Glutamatergic neuron (in vitro differentiated cells): ENCODE measurements at regions not wholly inside any gene's neighbourhood (a gene's known extent, or its start where the extent isn't known, plus 50 kb on each side); places are given as distances from the start of the nearest gene placed in this dataset.

Experiments
- DNase-seq: peaks from one replicate; pipeline ENCODE4 v3.0.0; 2022
- H3K27ac Mint-ChIP-seq: one replicate; pipeline ENCODE4 v1.8.0; 2020; ENCODE audit warnings: mild to moderate bottlenecking, mixed read lengths, inconsistent platforms; ENCODE audit not compliant: unreplicated experiment
- H3K27me3 Mint-ChIP-seq: one replicate; pipeline ENCODE4 v1.8.0; 2020; ENCODE audit warnings: mild to moderate bottlenecking, moderate library complexity, mixed read lengths, inconsistent platforms; ENCODE audit not compliant: unreplicated experiment
- H3K36me3 Mint-ChIP-seq: one replicate; pipeline ENCODE4 v1.8.0; 2020; ENCODE audit warnings: mild to moderate bottlenecking, mixed read lengths, inconsistent platforms; ENCODE audit not compliant: unreplicated experiment
- H3K4me1 Mint-ChIP-seq: one replicate; pipeline ENCODE4 v1.8.0; 2020; ENCODE audit warnings: mild to moderate bottlenecking, low read depth, mixed read lengths, inconsistent platforms; ENCODE audit not compliant: unreplicated experiment
- H3K4me3 Mint-ChIP-seq: one replicate; pipeline ENCODE4 v1.8.0; 2020; ENCODE audit warnings: mild to moderate bottlenecking, mixed read lengths, inconsistent platforms; ENCODE audit not compliant: unreplicated experiment
- H3K9me3 Mint-ChIP-seq: one replicate; pipeline ENCODE4 v1.8.0; 2020; ENCODE audit warnings: mild to moderate bottlenecking, moderate library complexity, mixed read lengths, inconsistent platforms; ENCODE audit not compliant: unreplicated experiment
- TF ChIP-seq, protein P1 (sequence below): fragments of 200-600 bp; sonication (generic); IDR thresholded peaks from one replicate; pipeline ENCODE4 v1.5.0; 2021; ENCODE audit not compliant: partially characterized antibody, unreplicated experiment

DNA sequence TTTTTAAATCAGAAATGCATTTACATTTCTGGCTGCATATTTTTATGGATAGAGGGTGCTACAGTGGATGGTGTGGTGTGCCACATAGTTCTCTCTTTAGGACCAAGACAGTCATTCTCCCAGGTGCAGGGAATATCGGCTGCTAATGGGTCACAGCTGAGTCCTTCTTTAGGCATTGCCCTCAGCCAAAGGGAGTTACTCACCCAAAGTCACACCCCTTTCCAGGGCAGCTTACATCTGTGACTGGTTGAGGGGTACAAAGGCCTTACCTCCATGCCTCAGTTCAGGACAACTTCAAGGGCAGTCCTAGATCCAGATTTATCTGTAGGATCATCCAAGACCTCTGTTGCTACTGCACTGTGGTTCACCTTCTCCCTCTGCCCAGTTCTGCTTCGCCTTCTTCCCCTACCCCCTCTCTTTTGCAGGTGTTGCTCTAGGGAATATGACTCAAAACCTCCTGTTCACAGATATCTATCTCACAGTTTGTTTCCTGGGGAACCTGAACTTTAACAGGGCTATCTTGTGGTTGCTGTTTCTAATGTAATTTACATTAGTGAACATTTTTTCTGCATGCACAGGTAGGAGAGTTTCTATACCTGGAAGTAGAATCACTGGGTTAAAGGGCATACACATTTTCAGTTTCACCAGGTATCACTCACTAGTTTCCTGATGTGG lies 413.9 kb downstream of the RPS6KC1 start:
- H3K27me3 Mint-ChIP-seq = peaks cover 2% of the 10 kb centered on the region
- H3K4me1 Mint-ChIP-seq = peaks cover 6% of the 10 kb centered on the region

DNA sequence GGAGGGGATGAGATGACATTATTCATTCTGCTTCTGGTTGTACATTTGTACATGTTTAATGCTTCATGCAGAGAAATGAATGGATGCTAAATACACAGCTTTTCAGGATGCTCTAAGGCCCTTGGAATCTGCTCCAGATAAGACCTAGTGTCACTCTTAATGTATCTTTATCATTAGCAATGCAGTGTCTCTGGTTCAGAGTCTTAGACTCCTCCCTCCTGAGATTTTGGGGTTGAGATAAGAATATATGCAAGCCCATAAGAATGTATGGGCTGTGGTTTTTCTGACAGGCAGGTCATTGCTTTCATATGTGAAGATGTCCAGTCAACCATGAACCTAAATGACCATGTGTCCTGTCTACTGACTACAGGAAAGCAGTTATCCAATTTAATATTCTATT lies 415.5 kb downstream of the RPS6KC1 start:
- H3K4me3 Mint-ChIP-seq = no peak overlapping the region
- peak overlapping the region; percentile 15 for H3K27ac Mint-ChIP-seq
- DNase-seq = no peak
- no peaks in the 10 kb centered on the region for H3K36me3 Mint-ChIP-seq
- peaks cover 6% of the 10 kb centered on the region for H3K4me1 Mint-ChIP-seq
- peaks cover 2% of the 10 kb centered on the region for H3K27me3 Mint-ChIP-seq
- H3K9me3 Mint-ChIP-seq = no peaks in the 10 kb centered on the region
- TF ChIP-seq, protein P1, sequence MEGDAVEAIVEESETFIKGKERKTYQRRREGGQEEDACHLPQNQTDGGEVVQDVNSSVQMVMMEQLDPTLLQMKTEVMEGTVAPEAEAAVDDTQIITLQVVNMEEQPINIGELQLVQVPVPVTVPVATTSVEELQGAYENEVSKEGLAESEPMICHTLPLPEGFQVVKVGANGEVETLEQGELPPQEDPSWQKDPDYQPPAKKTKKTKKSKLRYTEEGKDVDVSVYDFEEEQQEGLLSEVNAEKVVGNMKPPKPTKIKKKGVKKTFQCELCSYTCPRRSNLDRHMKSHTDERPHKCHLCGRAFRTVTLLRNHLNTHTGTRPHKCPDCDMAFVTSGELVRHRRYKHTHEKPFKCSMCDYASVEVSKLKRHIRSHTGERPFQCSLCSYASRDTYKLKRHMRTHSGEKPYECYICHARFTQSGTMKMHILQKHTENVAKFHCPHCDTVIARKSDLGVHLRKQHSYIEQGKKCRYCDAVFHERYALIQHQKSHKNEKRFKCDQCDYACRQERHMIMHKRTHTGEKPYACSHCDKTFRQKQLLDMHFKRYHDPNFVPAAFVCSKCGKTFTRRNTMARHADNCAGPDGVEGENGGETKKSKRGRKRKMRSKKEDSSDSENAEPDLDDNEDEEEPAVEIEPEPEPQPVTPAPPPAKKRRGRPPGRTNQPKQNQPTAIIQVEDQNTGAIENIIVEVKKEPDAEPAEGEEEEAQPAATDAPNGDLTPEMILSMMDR = no peak

More for the DNA sequence above, 413.9 kb downstream of the RPS6KC1 start:
- TF ChIP-seq, protein P1 = no peak
- DNase-seq = no peak
- peaks cover 6% of the 10 kb centered on the region for H3K36me3 Mint-ChIP-seq
- H3K27ac Mint-ChIP-seq = no peak overlapping the region
- no peak overlapping the region for H3K4me3 Mint-ChIP-seq
- no peaks in the 10 kb centered on the region for H3K9me3 Mint-ChIP-seq

DNA sequence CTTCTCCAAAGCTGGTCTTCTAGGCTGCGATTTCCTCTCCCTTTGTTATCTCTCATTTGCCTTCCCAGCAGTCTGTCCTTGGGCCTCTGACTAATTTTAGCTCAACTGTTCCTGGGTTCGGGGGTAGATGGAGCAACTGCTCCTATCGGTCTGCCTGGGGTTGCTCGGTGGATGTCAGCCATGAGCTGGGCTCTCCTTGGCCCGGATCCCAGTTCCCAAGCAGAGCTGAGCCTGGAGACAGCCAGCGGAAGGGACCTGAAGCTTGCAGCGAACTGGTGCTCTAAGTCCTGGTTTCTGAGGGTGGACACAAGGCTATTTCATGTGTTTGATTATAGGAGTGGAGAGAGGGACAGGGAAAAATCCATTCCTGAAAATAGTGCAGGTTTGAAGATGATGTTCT lies 423.0 kb downstream of the RPS6KC1 start:
- peaks cover 3% of the 10 kb centered on the region for H3K27me3 Mint-ChIP-seq
- DNase-seq = no peak
- no peaks in the 10 kb centered on the region for H3K9me3 Mint-ChIP-seq
- H3K4me3 Mint-ChIP-seq = no peak overlapping the region
- no peaks in the 10 kb centered on the region for H3K4me1 Mint-ChIP-seq
- H3K36me3 Mint-ChIP-seq = no peaks in the 10 kb centered on the region
- TF ChIP-seq, protein P1 = no peak
- H3K27ac Mint-ChIP-seq = no peak overlapping the region

DNA sequence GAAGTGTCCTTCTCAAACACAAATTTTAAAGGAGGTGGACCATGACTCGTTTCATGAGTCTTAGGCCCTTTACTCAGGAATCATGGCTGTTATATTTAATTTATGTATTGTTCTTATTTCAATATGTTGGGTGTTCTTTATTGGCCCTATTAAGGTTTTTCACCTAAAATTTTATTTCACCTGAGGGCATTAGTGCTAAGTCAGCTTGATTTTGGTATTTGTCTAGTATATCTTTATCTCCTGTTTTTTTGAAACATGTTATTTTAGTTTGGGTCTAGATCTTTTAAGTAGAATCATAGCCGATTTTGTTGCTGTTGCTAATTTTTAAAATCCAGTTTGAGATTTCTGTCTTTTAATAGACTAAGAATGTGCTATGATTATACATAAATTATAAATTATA lies 430.4 kb downstream of the RPS6KC1 start:
- Mint-ChIP-seq H3K9me3 (no peaks in the 10 kb centered on the region), H3K4me3 (no peak overlapping the region), H3K36me3 (no peaks in the 10 kb centered on the region), H3K4me1 (no peaks in the 10 kb centered on the region), H3K27ac (no peak overlapping the region), H3K27me3 (peaks cover under 1% of the 10 kb centered on the region)
- TF ChIP-seq, protein P1 = no peak
- DNase-seq = no peak

- Mint-ChIP-seq H3K4me1 (no peaks in the 10 kb centered on the region), H3K4me3 (no peak overlapping the region), H3K9me3 (no peaks in the 10 kb centered on the region), H3K27me3 (peaks cover 2% of the 10 kb centered on the region), H3K36me3 (no peaks in the 10 kb centered on the region), H3K27ac (no peak overlapping the region)
- DNase-seq = no peak
- TF ChIP-seq, protein P1 = no peak
These were observed 433.3 kb downstream of the RPS6KC1 start for GRCh38 chr1:213484333-213484732.
